ENCODE measurements at regions not wholly inside any gene's neighbourhood (a gene's known extent, or its start where the extent isn't known, plus 50 kb on each side); places are given as distances from the start of the nearest gene placed in this dataset.

- DNase-seq, result no peak
These were observed 96.8 kb upstream of the LSM8 start for GRCh38 chr7:118087126-118087525.

GRCh38 chr7:118094044-118094443 lies 89.9 kb upstream of the LSM8 start:
- DNase-seq, result no peak

- no peak for DNase-seq
These were observed 79.0 kb upstream of the LSM8 start for GRCh38 chr7:118104812-118105441.

- no peak for DNase-seq
These were observed 74.4 kb upstream of the LSM8 start for GRCh38 chr7:118109607-118110006.

DNA sequence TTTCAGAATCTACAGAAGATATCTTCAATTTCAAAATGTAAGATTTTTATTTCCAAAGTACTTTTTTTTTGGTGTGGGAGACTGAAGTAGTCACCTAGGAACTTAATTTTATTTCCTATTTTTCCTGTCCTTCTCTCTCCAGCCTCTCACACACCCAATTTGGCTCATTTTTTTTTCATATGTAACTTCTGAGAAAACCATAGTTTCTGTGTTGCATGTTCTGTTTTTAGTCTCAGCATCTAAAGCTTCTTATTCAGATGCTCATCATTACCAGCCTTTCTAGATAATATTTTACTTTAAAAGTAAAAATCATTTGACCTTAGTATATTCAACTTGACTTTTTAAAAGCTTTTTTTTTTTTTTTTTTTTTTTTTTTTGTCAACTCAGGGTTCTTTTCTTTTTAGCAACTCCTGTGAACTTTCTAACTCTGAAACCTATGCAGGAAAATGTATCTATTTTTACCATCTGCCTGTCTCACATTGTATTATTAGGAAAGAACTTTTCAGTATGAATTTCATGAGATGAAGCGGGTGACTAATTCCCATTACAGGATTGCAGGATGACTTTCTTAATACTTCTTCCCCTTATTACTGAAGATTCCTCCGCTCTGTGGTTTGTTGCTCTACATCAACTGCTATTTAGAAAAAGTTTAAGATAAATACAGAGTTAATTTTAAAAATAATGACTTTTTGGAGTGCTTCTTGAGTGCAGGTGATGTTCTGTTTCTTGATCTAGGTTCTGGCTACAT lies 73.6 kb upstream of the LSM8 start:
- DNase-seq, result no peak

GRCh38 chr7:118111347-118111746 lies 72.6 kb upstream of the LSM8 start:
- DNase-seq, result no peak

DNA sequence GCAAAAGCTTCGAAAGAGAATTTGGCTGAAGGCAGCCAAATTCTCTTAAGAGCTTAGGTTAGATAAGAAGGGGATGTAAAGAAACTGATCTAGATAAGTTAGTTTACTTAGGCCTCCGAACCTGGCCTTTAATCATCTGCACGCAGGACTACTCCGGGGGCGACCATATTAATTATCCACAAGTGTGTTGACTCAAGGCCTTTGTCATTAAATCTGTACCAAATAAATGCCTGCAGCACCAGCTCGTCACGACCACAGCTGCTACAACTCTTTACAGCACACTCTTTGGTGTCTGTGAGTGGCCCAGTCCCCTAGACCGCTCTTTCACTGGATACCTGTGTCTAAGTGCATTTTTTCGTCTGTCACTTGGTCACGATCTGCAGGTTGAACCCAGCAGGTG lies 69.8 kb upstream of the LSM8 start:
- no peak for DNase-seq

DNA sequence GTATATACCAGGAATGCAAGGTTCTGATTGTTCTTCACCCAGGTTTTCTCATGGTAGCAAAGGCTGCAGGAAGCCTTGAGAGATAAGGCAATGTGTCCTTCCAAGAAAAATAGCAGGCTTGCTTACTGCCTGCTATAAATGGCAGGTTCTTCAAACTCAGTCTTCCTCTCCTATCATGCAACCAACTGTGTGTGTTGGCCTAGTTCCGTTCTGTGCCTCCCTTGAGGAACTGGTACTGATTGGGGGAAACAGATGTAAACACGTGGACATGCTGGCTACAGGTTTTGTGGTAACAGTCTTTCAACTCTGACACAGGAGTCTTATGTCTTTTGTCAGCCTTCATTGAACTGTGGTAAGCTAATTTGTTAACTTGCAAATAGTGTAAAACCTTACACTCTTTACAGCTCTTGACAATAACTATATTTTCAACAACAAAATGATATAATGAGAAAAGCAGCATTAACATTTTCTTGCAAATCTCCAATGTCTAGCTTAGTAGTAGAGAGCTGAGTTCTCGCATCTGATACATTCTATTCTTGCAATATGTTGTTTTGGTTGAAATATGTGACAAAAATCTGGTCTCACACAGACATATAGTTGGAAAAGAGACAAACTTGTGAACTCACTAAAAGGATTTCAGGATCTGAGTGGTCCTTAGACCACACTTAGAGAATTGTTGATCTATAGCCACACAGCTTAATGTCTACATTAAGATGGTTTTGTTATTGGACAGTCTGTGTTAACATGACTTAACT lies 54.7 kb upstream of the LSM8 start:
- DNase-seq, result no peak

- DNase-seq, result no peak
These were observed 51.2 kb upstream of the LSM8 start for GRCh38 chr7:118132764-118133163.

All from DMS79 (cell line).